Renal pelvis (tissue), 1 donor: ENCODE measurements at regions not wholly inside any gene's neighbourhood (a gene's known extent, or its start where the extent isn't known, plus 50 kb on each side); places are given as distances from the start of the nearest gene placed in this dataset.
A peak's percentile ranks its signal among the peaks of the same experiment; 100 is the strongest.
"Not testable (repeated sequence)": the region's sequence is repeated elsewhere in the genome, so short reads cannot be mapped to it uniquely, and the experiment has no call there.

ENCODE experiments used
- DNase-seq: peaks from one replicate; pipeline ENCODE4 v3.0.0-alpha.2; 2013

DNA sequence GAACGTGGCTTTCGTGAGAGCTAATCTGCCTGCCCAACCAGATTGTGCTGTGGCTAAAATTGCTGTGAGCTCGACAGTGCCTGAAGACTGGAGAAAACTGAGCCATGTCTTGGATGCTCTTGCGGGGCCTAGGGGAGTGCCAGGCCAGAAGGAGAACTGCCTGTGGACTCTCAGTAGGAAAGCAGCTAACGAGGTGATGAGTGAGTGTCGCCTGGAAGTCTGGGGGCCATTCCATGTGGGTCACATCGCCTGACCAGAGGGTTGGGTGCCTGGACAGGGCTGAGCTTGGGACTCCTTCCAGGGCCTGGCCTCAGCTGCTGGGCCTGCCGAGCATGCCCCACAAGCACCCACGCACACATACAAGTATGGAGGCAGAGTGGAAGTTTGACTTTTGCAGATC, 166.5 kb downstream of the VEGFA start:
- no peak for DNase-seq

- no peak for DNase-seq
Measured at GRCh38 chr6:43935921-43936439, 166.0 kb downstream of the VEGFA start.

- no peak for DNase-seq
Measured at GRCh38 chr6:43934803-43935602, 165.0 kb downstream of the VEGFA start.

- DNase-seq = no peak
Measured at GRCh38 chr6:43934183-43934802, 164.3 kb downstream of the VEGFA start.

- peak; percentile 89 for DNase-seq
Measured at GRCh38 chr6:43933148-43933885, 163.3 kb downstream of the VEGFA start.

DNA sequence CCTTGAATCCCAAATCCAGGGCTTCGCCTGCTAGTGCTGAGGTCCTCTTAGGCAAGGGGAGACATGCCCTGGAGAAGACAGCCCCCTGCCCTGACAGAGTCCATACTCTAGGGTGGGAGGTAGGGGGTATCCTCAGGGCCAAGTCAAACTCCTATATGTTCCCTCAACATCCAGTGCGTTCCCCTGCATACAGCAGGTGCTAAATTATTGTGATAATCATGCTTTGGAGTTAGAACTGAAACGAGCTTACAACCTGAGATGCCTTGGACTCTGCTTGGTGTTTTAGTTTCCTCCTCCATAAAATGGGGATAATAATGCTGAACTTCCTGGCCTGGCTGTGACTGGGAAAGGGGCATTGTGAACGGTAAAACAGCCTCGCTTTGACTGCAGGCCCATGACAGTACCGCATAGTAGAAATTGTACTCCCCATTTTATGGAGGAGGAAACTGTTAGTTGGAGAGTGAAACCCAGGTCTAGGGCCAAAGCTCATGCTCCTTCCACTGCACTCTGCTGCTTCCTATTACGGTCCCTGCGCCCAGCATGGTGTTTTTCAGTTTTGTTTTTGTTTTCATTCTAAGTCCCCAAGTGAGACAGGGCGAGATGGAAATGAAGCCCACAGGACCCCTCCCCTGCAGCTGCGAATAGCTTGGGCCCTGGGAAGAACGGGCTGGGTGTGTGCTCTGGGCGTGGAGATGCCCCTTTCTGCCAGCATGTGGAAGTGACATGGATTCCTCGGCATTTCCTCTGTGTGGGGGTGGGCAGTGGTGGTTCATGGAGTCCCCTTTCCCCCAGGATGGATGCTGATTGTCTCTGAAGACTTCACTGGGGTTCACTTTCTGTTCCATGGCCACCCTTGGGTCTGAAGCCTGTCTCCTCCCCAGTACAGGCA, 162.5 kb downstream of the VEGFA start:
- no peak for DNase-seq

DNA sequence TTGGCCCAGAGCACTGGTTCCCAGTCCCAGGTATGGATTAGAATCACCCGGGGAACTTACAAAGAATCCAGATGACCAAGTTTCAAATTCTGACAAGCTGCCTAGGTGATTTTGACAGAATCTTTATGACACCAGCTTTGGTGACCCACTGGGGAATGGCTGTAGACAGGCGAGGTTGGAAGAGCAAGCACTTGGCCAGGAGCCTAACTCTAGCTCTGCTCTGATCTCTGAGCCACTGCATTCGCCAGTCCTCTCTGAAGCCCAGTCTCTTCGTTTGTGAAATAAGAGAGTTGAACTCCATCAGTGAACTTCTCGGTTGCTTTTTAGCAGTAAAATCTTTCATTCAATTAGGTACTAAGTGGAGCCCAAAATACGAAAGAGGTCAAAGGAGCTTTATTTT, 161.2 kb downstream of the VEGFA start:
- DNase-seq = no peak

DNA sequence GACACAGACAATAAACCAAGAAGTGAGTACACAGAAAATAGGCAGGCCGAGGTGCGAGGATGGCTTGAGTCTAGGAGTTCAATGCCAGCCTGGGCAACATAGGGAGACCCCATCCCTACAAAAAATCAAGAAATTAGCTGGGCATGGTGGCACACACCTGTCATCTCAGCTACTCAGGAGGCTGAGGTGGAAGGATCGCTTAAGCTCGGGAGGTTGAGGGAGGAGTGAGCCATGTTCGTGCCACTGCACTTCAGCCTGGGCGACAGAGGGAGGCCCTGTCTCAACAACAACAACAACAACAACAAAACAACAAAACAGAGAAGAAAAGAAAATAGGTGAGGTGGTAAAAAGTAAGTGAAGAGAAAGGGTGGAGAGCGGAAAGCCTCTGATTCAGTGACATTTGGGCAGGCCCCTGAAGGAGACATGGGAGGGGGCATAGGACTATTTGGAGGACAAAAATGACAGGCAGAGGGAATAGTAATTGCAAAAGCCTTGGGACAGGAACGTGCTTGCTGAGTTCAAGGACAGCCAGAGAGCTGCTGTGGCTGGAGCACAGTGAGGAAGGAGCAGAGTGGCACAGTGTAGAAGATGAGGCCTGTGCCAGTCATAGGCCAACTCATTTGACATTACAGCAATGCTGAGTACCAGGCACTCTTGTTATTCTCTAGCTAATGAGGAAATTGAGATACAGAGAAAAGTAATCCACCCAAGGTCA, 160.6 kb downstream of the VEGFA start:
- DNase-seq = no peak

- DNase-seq = no peak
Measured at GRCh38 chr6:43929511-43929910, 159.5 kb downstream of the VEGFA start.

DNA sequence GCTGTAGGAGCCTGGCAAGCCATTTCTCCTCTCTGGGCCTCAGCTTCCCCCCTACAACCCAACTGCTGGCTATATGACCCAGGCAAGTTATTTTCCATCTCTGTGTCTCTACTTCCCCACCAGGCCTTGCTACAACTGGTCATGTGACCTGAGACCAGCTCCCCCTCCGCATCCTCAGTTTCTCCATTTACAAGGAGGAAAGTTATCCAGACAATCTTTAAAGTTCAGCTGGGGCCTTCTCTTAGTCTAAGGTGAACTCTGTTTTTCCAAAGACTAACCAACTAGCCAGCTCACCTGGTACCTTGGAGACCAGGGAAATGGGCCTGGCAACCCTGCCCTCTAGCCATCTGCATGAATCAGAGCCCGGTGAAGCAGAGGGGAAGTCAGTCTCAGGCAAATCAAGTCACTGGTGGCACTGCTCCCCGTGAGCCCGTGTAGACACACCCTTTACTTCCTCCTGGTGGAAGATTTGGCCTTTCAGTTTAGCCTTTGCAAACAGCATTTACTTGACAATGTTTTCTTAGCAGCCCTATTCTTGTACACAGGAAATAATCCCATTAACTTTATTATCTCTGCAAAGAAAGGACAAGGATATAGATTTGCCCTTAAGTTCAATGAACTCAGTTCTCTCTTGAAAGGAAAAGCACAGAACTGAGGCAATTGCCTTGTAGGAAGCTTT, 157.7 kb downstream of the VEGFA start:
- DNase-seq = no peak

DNA sequence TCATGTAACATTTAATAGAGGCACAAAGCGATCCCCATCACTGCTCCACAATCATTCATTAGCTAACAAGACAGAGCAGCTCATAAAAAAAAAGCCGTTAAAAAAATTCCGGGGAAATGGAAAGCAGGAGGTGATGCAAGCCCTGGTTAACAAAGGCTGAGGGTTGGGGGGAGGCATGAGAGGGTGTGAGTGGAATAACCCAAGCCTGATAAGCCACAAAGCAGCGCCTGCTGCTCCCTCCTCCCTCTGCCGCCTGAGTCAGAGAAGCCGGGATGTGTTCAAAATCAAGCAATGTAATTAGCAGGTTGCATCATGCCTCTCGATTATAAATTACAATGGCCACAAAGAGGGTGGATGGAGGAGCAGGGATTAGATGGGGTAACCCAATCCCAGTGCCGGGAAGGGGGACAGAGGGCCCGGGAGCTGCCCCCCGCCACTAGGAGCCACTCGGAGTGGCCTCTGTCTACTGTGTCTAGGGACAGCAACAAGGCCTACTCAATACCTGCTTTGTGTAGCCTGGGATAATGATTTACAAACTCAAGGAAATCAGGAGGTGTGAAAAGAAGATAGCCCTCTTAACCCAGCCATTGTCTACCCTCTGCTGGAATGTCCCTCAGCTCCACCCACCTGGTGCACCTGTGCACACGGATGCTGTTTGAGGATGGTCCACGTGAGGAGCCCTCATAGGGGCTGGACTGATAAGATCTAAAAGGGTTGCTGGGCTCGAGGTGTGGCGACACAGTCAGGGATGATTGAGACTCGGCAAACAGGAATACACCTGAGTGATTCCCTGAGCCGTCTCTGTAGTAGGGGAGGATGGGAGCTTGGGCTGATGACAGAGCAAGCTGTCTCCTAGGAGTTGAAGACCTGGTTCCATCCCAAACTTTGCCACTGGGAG, 156.9 kb downstream of the VEGFA start:
- peak; percentile 67 for DNase-seq

DNA sequence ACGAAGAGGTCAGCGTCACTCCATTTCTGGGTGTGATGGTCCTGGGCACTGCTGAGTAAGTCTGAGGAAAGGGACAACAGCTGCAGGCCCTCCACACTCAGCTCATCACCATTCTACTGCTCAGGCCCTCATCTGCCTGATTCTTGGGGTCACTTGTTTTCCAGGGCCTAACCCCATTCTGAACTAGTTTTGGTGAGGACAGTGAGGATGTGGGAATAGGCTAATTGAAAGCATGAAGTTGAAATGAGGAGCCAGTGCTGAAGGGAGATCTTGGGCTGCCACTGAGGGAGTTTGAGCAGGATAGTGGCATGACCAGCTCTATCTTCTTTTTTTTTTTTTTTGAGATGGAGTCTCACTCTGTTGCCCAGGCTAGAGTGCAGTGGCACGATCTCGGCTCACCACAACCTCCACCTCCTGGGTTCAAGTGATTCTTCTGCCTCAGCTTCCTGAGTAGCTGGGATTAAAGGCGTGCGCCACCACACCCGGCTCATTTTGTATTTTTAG, 155.7 kb downstream of the VEGFA start:
- DNase-seq = not testable (repeated sequence)

DNA sequence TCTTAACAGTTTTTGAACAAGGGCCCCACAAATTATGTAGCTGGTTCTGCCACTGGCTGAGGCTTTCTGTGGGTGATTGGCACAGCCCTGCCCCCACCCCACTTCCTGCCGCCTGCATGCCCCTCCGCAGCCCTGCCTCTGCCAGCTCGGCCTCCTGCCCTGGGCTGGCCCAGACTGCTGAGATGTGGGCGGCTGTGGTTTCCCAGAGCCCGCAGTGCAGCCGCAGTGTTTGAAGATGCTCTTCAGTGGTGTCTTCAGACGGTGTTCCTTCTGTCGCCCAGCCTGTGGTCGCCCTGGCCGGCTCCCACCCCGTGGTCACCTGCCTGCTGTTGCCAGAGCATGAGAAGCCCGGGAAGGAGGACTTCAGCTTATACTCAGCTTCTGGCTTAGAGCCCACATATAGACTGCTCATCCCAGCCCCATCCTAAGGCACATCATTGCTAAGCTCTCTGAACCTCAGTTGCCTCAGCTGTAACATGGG, 154.3 kb downstream of the VEGFA start:
- no peak for DNase-seq

DNA sequence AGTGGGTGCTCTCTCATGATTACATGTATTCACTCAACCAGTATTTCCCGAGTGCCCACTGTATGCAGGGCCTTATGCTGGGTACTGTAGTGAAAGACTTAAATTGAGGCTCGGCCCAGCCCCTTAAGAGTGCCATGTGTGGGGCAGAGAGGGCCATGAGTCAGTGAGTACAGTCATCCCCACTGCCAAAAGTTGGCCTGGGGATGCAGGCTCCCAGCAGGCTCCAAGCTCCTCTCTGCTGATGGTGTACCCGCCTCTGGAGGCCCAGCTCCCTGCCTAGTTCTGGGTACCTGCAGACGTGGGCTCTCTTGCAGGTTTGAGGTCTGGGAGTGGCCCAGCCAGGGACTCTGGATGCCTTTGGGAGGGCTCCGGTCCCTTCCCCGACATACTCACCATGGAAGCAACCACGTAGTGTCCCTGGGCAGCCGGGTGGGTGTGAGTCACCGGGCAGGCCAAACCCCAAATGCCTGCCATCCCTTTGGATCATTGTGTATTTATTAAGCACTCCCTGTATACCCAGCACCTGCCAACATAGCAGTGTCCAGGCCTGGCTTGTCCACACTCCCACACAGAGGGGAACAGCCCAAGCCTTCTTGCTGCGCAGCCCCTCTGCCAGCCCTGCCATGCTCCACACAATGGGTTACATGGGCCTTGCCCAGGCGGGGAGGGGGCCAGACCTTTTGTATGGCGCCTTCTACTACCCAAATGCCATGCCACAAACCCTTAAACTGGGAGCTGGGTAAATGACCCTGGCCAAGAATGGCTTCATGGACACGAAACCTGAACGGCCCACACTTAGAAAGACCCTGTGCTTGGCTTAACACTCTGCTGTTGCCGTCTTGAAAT, 153.6 kb downstream of the VEGFA start:
- DNase-seq = no peak

DNA sequence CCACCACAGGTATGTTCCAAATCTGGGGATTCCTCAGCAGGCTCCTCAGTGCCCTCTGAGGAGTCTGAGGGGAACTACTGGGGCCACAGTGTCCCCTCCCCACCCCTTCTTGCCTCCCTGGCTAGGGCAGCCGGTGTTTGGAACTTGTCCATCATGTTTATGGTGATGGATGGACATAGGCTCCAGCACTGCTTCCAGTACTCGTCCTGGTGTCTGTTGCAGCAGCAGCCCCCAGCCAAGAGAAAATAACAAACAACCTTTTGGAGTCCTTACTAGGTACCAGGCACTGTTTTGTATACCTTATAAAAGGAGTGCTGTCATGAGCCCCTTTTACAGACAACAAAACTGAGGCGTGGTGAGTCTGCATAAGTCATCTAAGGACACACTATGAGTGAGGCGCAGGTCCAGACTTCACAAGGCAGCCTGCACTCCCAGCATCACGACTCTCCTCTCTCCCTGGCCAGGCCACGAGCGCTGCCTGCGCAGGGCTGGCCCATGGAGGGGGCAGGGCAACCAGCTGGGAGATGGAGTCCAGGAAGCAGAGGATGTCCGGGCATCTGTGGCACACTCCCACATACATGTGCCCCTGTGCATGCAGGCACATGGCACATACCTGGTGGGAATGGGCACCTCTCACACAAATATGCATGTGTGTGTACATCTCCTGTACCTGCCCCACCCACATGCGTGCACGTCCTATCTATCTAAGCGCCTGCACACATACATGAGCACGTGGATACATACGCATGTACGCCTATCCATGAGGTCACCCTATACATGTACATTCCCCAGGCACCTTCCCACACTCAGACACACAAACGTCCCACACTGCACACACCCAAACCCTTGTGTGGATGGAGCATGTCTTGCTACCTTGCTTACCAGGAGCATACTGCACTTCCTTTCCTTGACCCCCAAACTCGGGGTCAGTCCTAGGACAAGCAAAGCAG, 152.7 kb downstream of the VEGFA start:
- DNase-seq = peak; percentile 20

DNA sequence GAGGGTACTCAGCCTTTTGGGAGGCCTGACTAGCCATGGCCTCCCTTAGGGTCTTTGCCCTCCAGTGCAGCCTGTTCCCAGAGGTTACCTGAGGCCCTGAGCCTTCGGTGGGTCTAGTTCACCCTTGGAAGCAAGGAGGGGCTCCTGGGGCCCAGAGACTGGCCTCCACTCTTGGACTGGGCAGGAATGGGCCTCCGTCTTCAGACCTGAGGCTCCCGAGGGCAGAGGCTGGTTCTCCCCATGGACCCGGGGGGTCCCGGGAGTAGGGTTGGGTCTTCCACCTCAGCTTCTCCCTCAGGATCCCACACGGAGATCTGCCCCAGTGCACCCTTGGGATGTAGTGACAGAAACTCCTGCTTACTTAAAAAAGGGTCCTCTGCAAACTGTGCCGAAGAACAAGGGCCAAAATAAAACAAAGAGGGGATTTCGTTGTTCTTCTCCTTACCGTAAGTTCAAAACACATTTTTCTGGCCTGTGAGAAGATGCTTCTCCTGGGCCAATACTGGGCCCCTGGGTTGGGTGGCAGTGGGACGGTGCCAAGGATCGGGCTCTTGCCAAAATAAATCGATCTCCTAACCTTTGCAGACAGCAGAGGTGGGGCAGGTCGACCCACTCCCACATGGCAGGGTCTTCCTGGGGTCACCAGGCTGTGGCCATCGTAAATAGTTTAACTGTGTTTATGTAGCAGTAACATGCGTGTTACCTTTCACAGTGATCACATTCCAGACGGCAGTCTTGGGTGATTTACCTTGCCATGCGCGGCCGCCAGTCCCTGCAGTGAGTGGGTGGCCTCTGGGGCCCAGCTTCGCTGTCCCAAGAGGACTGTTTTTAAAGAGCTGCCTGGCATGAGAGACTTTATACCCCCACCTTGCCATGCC, 151.8 kb downstream of the VEGFA start:
- peak; percentile 70 for DNase-seq
